ENCODE measurements at regions not wholly inside any gene's neighbourhood (a gene's known extent, or its start where the extent isn't known, plus 50 kb on each side); places are given as distances from the start of the nearest gene placed in this dataset.

DNA sequence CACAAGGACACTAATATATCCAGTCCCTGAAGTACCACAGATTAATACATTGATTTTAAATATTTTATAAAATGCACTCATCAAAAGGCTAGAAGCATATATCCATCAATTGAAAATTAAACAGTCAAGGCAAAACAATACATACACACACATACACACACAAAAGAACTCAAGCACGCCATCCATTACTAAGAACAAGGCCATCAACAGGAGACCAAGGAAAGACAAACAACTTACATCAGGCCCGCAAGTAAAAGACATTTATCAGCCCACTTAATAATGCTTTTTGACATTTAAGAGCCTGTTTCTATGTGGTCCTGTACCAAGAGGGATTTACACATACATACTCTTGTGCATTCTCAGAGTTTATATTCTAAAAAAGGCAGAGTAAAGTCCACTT is 50.0 kb upstream of the ZNF827 start:
- no peak for TF ChIP-seq TAF1 (IDR thresholded peaks at IDR 0.05; ENCODE audit: borderline replicate concordance, low read depth, low read length)
- no peak for TF ChIP-seq POLR2A (IDR thresholded peaks at IDR 0.05; ENCODE audit: low read depth, low read length)
- TF ChIP-seq POLR2AphosphoS5 (IDR thresholded peaks at IDR 0.05; ENCODE audit: low read depth, low read length), result no peak
- FAIRE-seq (no peak), DNase-seq (ENCODE audit: insufficient read length) (no peak)

Measured in GM12892 (cell line).